SK-N-SH treated with all-trans-retinoic acid at 6 μM for 48 hours (cell line): ENCODE measurements at regions not wholly inside any gene's neighbourhood (a gene's known extent, or its start where the extent isn't known, plus 50 kb on each side); places are given as distances from the start of the nearest gene placed in this dataset.

Source experiments
- ATAC-seq: fragments of 200-7000 bp; cut with Tn5 transposase; 3 replicates; pipeline ENCODE4 v1.9.1; 2020; ENCODE audit warnings: mild to moderate bottlenecking, moderate library complexity
- ARNTL ChIP-seq: fragments of 450-650 bp; formaldehyde crosslinking; IDR thresholded peaks from 2 replicates; pipeline ENCODE4 v1.5.0; 2020; ENCODE audit warnings: low read depth, mild to moderate bottlenecking, moderate library complexity, borderline replicate concordance
- BACH2 ChIP-seq: fragments of 250-450 bp; sonication (Bioruptor Pico); IDR thresholded peaks from 2 replicates; pipeline ENCODE4 v1.9.0; 2021; ENCODE audit warnings: mild to moderate bottlenecking, borderline replicate concordance
- CSDC2 ChIP-seq: fragments of 250-450 bp; sonication (Bioruptor Pico); IDR thresholded peaks from 2 replicates; pipeline ENCODE4 v1.5.0; 2020; ENCODE audit warnings: mild to moderate bottlenecking, moderate library complexity
- GLIS3 ChIP-seq: fragments of 250-450 bp; sonication (Bioruptor Pico); IDR thresholded peaks from 2 replicates; pipeline ENCODE4 v1.5.0; 2020; ENCODE audit warnings: mild to moderate bottlenecking, moderate library complexity
- PPARA ChIP-seq: fragments of 250-450 bp; sonication (Bioruptor Pico); IDR thresholded peaks from 2 replicates; pipeline ENCODE4 v1.5.0; 2020; ENCODE audit warnings: mild to moderate bottlenecking, borderline replicate concordance
- RARB ChIP-seq: fragments of 250-450 bp; sonication (Bioruptor Pico); IDR thresholded peaks from 2 replicates; pipeline ENCODE4 v1.8.0; 2021; ENCODE audit warnings: mild to moderate bottlenecking, moderate library complexity
- SNAI2 ChIP-seq: fragments of 250-450 bp; sonication (Bioruptor Pico); IDR thresholded peaks from 2 replicates; pipeline ENCODE4 v1.5.0; 2020; ENCODE audit warnings: mild to moderate bottlenecking, moderate library complexity
- TCF4 ChIP-seq: fragments of 250-450 bp; sonication (Bioruptor Pico); IDR thresholded peaks from 2 replicates; pipeline ENCODE4 v1.8.0; 2021; ENCODE audit warnings: mild to moderate bottlenecking, moderate library complexity, borderline replicate concordance
- TOX ChIP-seq: fragments of 250-450 bp; sonication (Bioruptor Pico); IDR thresholded peaks from 2 replicates; pipeline ENCODE4 v1.8.0; 2021; ENCODE audit warnings: mild to moderate bottlenecking, moderate library complexity, borderline replicate concordance
- ZC3H10 ChIP-seq: fragments of 250-450 bp; sonication (Bioruptor Pico); IDR thresholded peaks from 2 replicates; pipeline ENCODE4 v1.5.1; 2021; ENCODE audit warnings: mild to moderate bottlenecking, moderate library complexity
- ZFP3 ChIP-seq: fragments of 250-450 bp; sonication (Bioruptor Pico); IDR thresholded peaks from 2 replicates; pipeline ENCODE4 v1.5.0; 2020; ENCODE audit warnings: mild to moderate bottlenecking, moderate library complexity
- ZNF565 ChIP-seq: fragments of 450-650 bp; formaldehyde crosslinking; conservative IDR thresholded peaks from 2 replicates; pipeline ENCODE4 v1.5.0; 2020; ENCODE audit warnings: low read depth, mild to moderate bottlenecking, moderate library complexity
- ZNF8 ChIP-seq: fragments of 450-650 bp; formaldehyde crosslinking; IDR thresholded peaks from 2 replicates; pipeline ENCODE4 v1.5.0; 2020; ENCODE audit warnings: mild to moderate bottlenecking, moderate library complexity
- TF ChIP-seq, protein P1 (sequence below): fragments of 250-450 bp; sonication (Bioruptor Pico); IDR thresholded peaks from 2 replicates; pipeline ENCODE4 v1.5.1; 2021; ENCODE audit warnings: mild to moderate bottlenecking, moderate library complexity
- TF ChIP-seq, protein P2 (sequence below): fragments of 250-450 bp; sonication (Bioruptor Pico); IDR thresholded peaks from 2 replicates; pipeline ENCODE4 v1.5.1; 2020; ENCODE audit warnings: low read depth, mild to moderate bottlenecking, moderate library complexity
- TF ChIP-seq, protein P3 (sequence below): fragments of 250-450 bp; sonication (Bioruptor Pico); IDR thresholded peaks from 2 replicates; pipeline ENCODE4 v1.5.0; 2020; ENCODE audit warnings: mild to moderate bottlenecking, moderate library complexity
- TF ChIP-seq, protein P4 (sequence below): fragments of 250-450 bp; sonication (Bioruptor Pico); IDR thresholded peaks from 2 replicates; pipeline ENCODE4 v1.8.0; 2021; ENCODE audit warnings: low read depth, mild to moderate bottlenecking, moderate library complexity, borderline replicate concordance

DNA sequence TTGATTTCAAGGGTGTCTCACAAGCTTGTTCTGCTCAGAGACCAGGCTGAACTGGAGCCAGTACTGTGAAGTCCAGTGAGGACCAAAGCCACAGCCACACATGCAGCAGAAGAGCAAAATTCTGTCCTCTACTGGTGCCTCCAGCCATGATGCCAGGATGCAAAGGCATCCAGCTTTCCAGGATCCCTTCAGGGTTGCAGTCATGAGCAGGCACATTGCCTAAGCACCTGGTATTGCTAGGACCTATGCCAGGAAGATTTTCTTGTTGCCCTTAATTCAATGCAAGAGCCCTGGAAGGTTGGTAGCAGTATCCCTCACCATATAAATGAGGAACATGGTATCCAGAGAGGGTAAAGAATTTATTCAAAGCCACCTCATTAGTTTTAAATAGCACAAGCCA, 78.9 kb upstream of the CYRIA start (continued):
- TF ChIP-seq, protein P1, sequence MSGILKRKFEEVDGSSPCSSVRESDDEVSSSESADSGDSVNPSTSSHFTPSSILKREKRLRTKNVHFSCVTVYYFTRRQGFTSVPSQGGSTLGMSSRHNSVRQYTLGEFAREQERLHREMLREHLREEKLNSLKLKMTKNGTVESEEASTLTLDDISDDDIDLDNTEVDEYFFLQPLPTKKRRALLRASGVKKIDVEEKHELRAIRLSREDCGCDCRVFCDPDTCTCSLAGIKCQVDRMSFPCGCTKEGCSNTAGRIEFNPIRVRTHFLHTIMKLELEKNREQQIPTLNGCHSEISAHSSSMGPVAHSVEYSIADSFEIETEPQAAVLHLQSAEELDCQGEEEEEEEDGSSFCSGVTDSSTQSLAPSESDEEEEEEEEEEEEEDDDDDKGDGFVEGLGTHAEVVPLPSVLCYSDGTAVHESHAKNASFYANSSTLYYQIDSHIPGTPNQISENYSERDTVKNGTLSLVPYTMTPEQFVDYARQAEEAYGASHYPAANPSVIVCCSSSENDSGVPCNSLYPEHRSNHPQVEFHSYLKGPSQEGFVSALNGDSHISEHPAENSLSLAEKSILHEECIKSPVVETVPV (CRISPR knock-in tag): no peak
- TF ChIP-seq, protein P2, sequence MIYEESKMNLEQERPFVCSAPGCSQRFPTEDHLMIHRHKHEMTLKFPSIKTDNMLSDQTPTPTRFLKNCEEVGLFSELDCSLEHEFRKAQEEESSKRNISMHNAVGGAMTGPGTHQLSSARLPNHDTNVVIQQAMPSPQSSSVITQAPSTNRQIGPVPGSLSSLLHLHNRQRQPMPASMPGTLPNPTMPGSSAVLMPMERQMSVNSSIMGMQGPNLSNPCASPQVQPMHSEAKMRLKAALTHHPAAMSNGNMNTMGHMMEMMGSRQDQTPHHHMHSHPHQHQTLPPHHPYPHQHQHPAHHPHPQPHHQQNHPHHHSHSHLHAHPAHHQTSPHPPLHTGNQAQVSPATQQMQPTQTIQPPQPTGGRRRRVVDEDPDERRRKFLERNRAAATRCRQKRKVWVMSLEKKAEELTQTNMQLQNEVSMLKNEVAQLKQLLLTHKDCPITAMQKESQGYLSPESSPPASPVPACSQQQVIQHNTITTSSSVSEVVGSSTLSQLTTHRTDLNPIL: no peak
- no peak for TF ChIP-seq ZNF8 (CRISPR knock-in tag)
- TF ChIP-seq ZC3H10 (CRISPR knock-in tag): no peak
- no peak for TF ChIP-seq TCF4 (CRISPR knock-in tag)

DNA sequence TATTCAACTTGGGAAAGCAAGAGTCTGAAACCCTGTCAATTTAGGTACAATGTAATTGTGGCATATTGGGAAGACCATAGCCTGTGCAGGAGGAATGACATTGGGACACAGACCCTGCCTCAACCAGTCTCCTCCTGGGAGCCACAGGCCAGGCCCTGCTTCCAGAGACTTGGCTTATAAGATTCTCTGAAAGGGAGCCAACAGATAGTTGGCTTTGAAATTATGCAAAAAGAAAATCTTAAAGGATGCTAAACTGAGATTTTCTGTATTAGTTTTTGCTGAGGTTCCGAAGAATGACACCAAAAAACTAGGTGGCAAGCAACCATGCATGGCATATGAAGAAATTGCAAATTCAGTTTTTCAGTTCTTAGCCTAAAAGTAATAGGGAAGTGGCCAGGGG, 76.4 kb upstream of the CYRIA start:
- TF ChIP-seq TOX (CRISPR knock-in tag): no peak
- TF ChIP-seq, protein P2: no peak
- TF ChIP-seq ZFP3 (CRISPR knock-in tag): no peak
- TF ChIP-seq, protein P3, sequence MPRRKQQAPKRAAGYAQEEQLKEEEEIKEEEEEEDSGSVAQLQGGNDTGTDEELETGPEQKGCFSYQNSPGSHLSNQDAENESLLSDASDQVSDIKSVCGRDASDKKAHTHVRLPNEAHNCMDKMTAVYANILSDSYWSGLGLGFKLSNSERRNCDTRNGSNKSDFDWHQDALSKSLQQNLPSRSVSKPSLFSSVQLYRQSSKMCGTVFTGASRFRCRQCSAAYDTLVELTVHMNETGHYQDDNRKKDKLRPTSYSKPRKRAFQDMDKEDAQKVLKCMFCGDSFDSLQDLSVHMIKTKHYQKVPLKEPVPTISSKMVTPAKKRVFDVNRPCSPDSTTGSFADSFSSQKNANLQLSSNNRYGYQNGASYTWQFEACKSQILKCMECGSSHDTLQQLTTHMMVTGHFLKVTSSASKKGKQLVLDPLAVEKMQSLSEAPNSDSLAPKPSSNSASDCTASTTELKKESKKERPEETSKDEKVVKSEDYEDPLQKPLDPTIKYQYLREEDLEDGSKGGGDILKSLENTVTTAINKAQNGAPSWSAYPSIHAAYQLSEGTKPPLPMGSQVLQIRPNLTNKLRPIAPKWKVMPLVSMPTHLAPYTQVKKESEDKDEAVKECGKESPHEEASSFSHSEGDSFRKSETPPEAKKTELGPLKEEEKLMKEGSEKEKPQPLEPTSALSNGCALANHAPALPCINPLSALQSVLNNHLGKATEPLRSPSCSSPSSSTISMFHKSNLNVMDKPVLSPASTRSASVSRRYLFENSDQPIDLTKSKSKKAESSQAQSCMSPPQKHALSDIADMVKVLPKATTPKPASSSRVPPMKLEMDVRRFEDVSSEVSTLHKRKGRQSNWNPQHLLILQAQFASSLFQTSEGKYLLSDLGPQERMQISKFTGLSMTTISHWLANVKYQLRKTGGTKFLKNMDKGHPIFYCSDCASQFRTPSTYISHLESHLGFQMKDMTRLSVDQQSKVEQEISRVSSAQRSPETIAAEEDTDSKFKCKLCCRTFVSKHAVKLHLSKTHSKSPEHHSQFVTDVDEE (CRISPR knock-in tag): no peak
- no peak for TF ChIP-seq GLIS3
- TF ChIP-seq RARB (CRISPR knock-in tag): no peak
- no peak for TF ChIP-seq BACH2 (CRISPR knock-in tag)
- no peak for TF ChIP-seq TCF4 (CRISPR knock-in tag)
- no peak for TF ChIP-seq ZC3H10 (CRISPR knock-in tag)
- TF ChIP-seq ZNF565 (CRISPR knock-in tag): no peak
- TF ChIP-seq, protein P1 (CRISPR knock-in tag): no peak
- no peak for TF ChIP-seq SNAI2 (CRISPR knock-in tag)
- TF ChIP-seq PPARA: no peak
- no peak for ATAC-seq

DNA sequence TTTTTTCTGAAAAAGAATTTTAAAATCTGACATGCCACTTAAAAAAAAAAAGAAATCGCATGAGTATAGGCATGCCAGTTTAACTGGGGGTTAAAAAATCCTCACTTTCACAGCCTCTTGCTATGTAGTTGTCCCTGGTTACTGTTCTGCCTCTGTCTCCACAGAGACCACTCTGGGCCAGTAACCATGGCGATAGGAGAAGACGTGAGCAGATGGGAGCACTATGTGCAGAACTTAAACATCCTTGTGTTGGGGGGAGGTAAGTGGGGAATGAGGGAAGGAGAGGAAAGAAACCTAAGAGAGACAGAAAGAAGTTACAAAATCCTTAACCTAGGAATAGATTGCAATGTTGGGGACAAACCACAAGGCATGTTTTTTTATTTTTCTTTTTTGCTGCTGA, 75.9 kb upstream of the CYRIA start:
- TF ChIP-seq, protein P3 (CRISPR knock-in tag): no peak
- TF ChIP-seq TCF4 (CRISPR knock-in tag): no peak
- no peak for TF ChIP-seq ZNF8 (CRISPR knock-in tag)
- no peak for TF ChIP-seq GLIS3
- TF ChIP-seq CSDC2 (CRISPR knock-in tag): no peak
- no peak for TF ChIP-seq ZNF565 (CRISPR knock-in tag)
- no peak for TF ChIP-seq BACH2 (CRISPR knock-in tag)
- no peak for TF ChIP-seq ARNTL (CRISPR knock-in tag)
- TF ChIP-seq, protein P1 (CRISPR knock-in tag): no peak
- TF ChIP-seq, protein P4, sequence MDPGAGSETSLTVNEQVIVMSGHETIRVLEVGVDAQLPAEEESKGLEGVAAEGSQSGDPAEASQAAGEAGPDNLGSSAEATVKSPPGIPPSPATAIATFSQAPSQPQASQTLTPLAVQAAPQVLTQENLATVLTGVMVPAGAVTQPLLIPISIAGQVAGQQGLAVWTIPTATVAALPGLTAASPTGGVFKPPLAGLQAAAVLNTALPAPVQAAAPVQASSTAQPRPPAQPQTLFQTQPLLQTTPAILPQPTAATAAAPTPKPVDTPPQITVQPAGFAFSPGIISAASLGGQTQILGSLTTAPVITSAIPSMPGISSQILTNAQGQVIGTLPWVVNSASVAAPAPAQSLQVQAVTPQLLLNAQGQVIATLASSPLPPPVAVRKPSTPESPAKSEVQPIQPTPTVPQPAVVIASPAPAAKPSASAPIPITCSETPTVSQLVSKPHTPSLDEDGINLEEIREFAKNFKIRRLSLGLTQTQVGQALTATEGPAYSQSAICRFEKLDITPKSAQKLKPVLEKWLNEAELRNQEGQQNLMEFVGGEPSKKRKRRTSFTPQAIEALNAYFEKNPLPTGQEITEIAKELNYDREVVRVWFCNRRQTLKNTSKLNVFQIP: no peak
- TF ChIP-seq ZC3H10 (CRISPR knock-in tag): no peak
- TF ChIP-seq TOX (CRISPR knock-in tag): no peak
- no peak for ATAC-seq
